PFSK-1 (cell line): ENCODE measurements at regions not wholly inside any gene's neighbourhood (a gene's known extent, or its start where the extent isn't known, plus 50 kb on each side); places are given as distances from the start of the nearest gene placed in this dataset.

ENCODE experiments used
- FOXP2 ChIP-seq: optimal IDR thresholded peaks from 2 replicates; pipeline ENCODE3; 2011; ENCODE audit warnings: borderline replicate concordance, control low read depth, inconsistent platforms; ENCODE audit not compliant: insufficient read depth; ENCODE audit errors: extremely low read length, extremely low read depth
- POLR2AphosphoS5 ChIP-seq: IDR thresholded peaks from 2 replicates; pipeline ENCODE4 v1.6.1; 2012; ENCODE audit warnings: low read depth, mild to moderate bottlenecking, control low read depth, low read length, moderate library complexity
- SIN3A ChIP-seq: IDR thresholded peaks from 2 replicates; pipeline ENCODE4 v1.6.1; 2012; ENCODE audit warnings: mild to moderate bottlenecking, low read length, moderate library complexity, borderline replicate concordance; ENCODE audit not compliant: insufficient read depth
- TAF1 ChIP-seq: IDR thresholded peaks from 2 replicates; pipeline ENCODE4 v1.6.1; 2012; ENCODE audit warnings: low read length, control low read depth, borderline replicate concordance; ENCODE audit not compliant: insufficient read depth
- TF ChIP-seq, protein P1 (sequence below), 2 experiments: IDR thresholded peaks; 2 replicates each; pipeline versions ENCODE4 v1.6.1 to v1.8.0; 2011 to 2012; ENCODE audit warnings: low read depth in 2 of 2, low read length in 2 of 2, control low read depth in 1 of 2, inconsistent platforms in 1 of 2, mild to moderate bottlenecking in 1 of 2, moderate library complexity in 1 of 2; ENCODE audit not compliant: insufficient read depth in 1 of 2

DNA sequence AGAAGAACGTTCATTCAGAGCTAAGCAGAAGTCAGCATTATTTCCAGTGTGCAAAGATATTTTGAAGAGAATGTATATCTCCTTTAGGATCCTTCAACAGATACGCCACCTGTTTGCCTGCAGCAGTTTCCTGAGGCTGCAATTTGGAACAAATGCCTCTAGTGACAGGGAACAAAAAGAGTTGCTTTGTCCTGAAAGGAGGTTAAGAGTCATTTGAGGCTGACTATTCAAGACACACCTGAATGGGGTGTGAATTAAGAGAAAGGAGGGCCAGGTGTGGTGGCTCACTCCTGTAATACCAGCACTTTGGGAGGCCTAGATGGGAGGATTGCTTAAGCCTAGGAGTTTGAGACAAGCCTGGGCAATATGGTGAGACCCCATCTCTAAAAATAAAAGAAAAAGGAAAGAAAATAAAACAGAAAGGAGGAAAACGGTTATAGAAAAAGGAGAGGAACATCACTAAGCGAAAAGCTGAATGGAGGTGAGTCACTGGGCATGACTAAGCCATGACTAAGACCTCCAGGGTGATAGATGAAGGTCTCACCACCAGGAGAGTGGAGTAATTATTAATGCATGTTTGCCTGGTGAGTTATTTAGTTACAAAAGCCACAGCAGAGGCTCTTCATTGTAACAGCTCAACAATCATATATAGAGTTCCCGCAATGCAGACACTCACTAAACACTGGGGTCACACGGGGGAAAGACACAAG is 255.2 kb upstream of the TNC start:
- TF ChIP-seq, protein P1, sequence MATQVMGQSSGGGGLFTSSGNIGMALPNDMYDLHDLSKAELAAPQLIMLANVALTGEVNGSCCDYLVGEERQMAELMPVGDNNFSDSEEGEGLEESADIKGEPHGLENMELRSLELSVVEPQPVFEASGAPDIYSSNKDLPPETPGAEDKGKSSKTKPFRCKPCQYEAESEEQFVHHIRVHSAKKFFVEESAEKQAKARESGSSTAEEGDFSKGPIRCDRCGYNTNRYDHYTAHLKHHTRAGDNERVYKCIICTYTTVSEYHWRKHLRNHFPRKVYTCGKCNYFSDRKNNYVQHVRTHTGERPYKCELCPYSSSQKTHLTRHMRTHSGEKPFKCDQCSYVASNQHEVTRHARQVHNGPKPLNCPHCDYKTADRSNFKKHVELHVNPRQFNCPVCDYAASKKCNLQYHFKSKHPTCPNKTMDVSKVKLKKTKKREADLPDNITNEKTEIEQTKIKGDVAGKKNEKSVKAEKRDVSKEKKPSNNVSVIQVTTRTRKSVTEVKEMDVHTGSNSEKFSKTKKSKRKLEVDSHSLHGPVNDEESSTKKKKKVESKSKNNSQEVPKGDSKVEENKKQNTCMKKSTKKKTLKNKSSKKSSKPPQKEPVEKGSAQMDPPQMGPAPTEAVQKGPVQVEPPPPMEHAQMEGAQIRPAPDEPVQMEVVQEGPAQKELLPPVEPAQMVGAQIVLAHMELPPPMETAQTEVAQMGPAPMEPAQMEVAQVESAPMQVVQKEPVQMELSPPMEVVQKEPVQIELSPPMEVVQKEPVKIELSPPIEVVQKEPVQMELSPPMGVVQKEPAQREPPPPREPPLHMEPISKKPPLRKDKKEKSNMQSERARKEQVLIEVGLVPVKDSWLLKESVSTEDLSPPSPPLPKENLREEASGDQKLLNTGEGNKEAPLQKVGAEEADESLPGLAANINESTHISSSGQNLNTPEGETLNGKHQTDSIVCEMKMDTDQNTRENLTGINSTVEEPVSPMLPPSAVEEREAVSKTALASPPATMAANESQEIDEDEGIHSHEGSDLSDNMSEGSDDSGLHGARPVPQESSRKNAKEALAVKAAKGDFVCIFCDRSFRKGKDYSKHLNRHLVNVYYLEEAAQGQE (IDR thresholded peaks at IDR 0.05; ENCODE audit: insufficient read depth in 1 of 2, low read depth in 2 of 2, low read length in 2 of 2), result no peak

DNA sequence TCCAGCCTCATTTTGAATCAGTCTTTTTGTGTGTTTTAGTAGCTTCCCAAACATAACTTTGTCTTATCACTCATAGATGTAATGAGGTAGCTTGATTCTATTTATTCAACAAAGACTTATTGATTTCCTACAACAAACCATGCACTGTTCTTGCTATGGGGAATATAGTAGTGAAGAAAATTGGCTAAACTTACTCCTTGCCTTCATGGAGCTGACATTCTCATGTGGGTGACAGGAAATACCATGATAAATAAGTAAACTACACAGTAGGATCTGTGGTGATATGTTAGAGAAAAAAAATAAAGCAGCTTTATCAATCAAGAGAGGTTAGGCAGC is 255.7 kb upstream of the TNC start:
- TF ChIP-seq POLR2AphosphoS5 (no peak), TAF1 (no peak), SIN3A (no peak), FOXP2 (no peak)
- TF ChIP-seq, protein P1 (IDR thresholded peaks at IDR 0.05; ENCODE audit: insufficient read depth in 1 of 2, low read depth in 2 of 2, low read length in 2 of 2), result no peak

DNA sequence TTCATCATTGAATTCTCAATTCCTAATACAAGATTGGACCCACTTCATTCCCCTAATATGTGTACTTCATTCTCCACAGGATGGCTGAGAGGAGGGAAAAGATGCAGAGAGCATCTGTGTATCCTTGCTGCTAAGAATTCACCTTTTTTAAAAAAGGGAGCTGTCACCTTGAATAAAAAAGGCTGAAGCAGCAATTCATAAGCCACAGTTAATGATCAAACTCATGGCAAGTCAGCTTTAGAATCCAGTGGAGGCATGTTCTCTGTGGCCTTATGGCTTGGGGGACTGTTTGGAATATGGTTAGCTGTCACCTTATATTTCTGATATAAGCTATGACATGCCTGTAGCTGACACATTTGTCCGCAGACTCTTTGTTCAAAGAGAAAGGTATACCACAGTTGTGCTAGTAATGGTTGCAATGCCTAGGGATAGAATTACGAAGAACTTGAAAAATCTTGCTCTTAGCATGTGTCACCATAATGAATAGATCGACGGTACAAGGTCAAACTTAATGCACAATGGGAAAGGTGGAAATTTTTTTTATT is 256.8 kb upstream of the TNC start:
- TF ChIP-seq FOXP2 (no peak), SIN3A (no peak), POLR2AphosphoS5 (no peak), TAF1 (no peak)
- TF ChIP-seq, protein P1 (IDR thresholded peaks at IDR 0.05; ENCODE audit: insufficient read depth in 1 of 2, low read depth in 2 of 2, low read length in 2 of 2), result no peak

DNA sequence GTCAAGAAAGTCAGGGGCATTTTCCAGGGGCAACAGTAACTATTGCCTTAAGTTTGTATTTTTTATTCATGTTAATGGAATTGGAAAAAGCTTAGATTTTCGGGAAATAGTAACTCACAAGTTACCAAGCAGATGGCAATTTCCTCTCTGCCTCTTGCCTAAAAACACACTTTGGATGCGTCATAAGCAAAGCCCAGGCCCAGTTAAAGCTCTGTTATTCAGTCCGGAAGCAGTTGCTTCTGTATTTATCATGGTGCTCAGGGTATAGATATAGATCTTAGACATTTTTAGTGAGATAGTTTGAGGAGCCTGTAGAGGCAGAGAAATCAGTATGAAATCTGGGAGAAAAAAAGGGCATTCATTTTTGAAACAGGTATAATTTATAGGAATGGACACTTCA is 260.3 kb upstream of the TNC start:
- TF ChIP-seq POLR2AphosphoS5 (no peak), SIN3A (no peak), TAF1 (no peak), FOXP2 (no peak)
- TF ChIP-seq, protein P1 (IDR thresholded peaks at IDR 0.05; ENCODE audit: insufficient read depth in 1 of 2, low read depth in 2 of 2, low read length in 2 of 2), result no peak

DNA sequence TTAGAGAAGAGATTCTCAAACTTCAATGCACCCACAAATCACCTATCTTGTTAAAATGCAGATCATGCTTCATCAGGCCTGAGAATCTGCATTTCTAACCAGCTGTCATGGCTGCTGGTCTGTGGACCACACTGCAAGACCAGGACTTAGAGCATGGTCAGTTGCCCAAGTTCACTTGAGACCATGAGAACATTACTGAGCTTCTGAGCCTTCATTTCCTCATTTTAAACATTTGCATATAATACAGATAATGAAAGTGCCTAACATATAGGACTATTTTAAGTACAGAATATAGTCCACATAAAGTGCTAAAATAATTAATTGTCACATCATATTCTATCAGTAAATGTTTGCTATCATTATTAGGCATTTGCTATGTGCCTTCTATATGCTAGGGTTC is 260.8 kb upstream of the TNC start:
- TF ChIP-seq SIN3A (no peak), POLR2AphosphoS5 (no peak), TAF1 (no peak), FOXP2 (no peak)
- TF ChIP-seq, protein P1 (IDR thresholded peaks at IDR 0.05; ENCODE audit: insufficient read depth in 1 of 2, low read depth in 2 of 2, low read length in 2 of 2), result no peak
